Gastrocnemius medialis (tissue), 4 donors: ENCODE measurements at regions not wholly inside any gene's neighbourhood (a gene's known extent, or its start where the extent isn't known, plus 50 kb on each side); places are given as distances from the start of the nearest gene placed in this dataset.

Source experiments
- ATAC-seq, 2 donors: fragments of 150-250 bp; one replicate each; pipeline ENCODE4 v1.9.1; 2016
- DNase-seq, 2 donors: peaks; one replicate each; pipeline ENCODE4 v3.0.0-alpha.2; 2019
- H3K27ac ChIP-seq, 4 donors: fragments of 200-600 bp; sonication (generic); 1 replicate in 1 of 4; 2 replicates in 3 of 4; pipeline ENCODE4 v1.5.1; 2016 to 2018; ENCODE audit warnings: mild to moderate bottlenecking in 2 of 4, moderate library complexity in 1 of 4
- H3K27me3 ChIP-seq, 3 donors: fragments of 200-600 bp; sonication (generic) in 2 of 3; 1 replicate in 1 of 3; 2 replicates in 2 of 3; pipeline versions ENCODE4 v1.5.1 to v1.6.0; 2016 to 2019; ENCODE audit warnings: mild to moderate bottlenecking in 1 of 3, moderate library complexity in 1 of 3
- H3K36me3 ChIP-seq, 2 donors: fragments of 200-600 bp; sonication (generic) in 1 of 2; one replicate each; pipeline ENCODE4 v1.5.1; 2017 to 2018
- H3K4me1 ChIP-seq, 2 donors: fragments of 200-600 bp; sonication (generic) in 1 of 2; one replicate each; pipeline ENCODE4 v1.5.1; 2016 to 2017; ENCODE audit warnings: mild to moderate bottlenecking in 2 of 2
- H3K4me3 ChIP-seq, 4 donors: fragments of 200-600 bp; sonication (generic) in 3 of 4; 1 replicate in 1 of 4; 2 replicates in 3 of 4; pipeline ENCODE4 v1.5.1; 2016 to 2019; ENCODE audit warnings: mild to moderate bottlenecking in 2 of 4
- H3K9me3 ChIP-seq, 3 donors: fragments of 200-600 bp; sonication (generic) in 2 of 3; 1 replicate in 1 of 3; 2 replicates in 2 of 3; pipeline ENCODE4 v1.5.1; 2016 to 2019
- POLR2A ChIP-seq, 2 donors: fragments of 450-650 bp; IDR thresholded peaks; one replicate each; pipeline ENCODE4 v1.6.1; 2017; ENCODE audit warnings: antibody characterized with exemption in 2 of 2, mild to moderate bottlenecking in 2 of 2, moderate library complexity in 2 of 2
- in situ Hi-C, 4 donors: fragments of 200-750 bp; cut with MboI; loops; one replicate each; pipeline versions ENCODE4 v1.15.0 to v1.8.0; 2017; ENCODE audit warnings: low sequenced_read_pairs in 4 of 4
- intact Hi-C: fragments of 100-400 bp; cut with DNase I; formaldehyde crosslinking; loops from one replicate; pipeline ENCODE4 v1.15.1; 2023; ENCODE audit warnings: low total_unique reads
- TF ChIP-seq, protein P1 (sequence below), 5 experiments: fragments of 450-650 bp in 3 of 5; fragments of 200-600 bp in 2 of 5; sonication (generic) in 2 of 5; IDR thresholded peaks in 4 of 5; conservative IDR thresholded peaks in 1 of 5; 1 replicate in 4 of 5; 2 replicates in 1 of 5; pipeline ENCODE4 v1.5.1; 2016 to 2019; ENCODE audit warnings: antibody characterized with exemption in 5 of 5, mild to moderate bottlenecking in 3 of 5, moderate library complexity in 3 of 5

- intact Hi-C loops (no loop called here), in situ Hi-C loops (no loop called here)
- DNase-seq (no peak), ATAC-seq (peak in 1 of 2 donors; percentile 50)
- Histone ChIP-seq H3K4me1 (peaks cover 0 to 6% of the 10 kb centered on the region in 2 donors), H3K27me3 (no peaks in the 10 kb centered on the region), H3K4me3 (no peak overlapping the region), H3K9me3 (no peaks in the 10 kb centered on the region), H3K36me3 (no peaks in the 10 kb centered on the region), H3K27ac (no peak overlapping the region)
- TF ChIP-seq, protein P1, sequence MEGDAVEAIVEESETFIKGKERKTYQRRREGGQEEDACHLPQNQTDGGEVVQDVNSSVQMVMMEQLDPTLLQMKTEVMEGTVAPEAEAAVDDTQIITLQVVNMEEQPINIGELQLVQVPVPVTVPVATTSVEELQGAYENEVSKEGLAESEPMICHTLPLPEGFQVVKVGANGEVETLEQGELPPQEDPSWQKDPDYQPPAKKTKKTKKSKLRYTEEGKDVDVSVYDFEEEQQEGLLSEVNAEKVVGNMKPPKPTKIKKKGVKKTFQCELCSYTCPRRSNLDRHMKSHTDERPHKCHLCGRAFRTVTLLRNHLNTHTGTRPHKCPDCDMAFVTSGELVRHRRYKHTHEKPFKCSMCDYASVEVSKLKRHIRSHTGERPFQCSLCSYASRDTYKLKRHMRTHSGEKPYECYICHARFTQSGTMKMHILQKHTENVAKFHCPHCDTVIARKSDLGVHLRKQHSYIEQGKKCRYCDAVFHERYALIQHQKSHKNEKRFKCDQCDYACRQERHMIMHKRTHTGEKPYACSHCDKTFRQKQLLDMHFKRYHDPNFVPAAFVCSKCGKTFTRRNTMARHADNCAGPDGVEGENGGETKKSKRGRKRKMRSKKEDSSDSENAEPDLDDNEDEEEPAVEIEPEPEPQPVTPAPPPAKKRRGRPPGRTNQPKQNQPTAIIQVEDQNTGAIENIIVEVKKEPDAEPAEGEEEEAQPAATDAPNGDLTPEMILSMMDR (IDR thresholded peaks at IDR 0.05 in 4 of 5, conservative IDR thresholded peaks at IDR 0.05 in 1 of 5): no peak
- TF ChIP-seq POLR2A (IDR thresholded peaks at IDR 0.05): no peak
Measured at GRCh38 chr5:143716881-143717280, 95.1 kb upstream of the HMHB1 start.

- no peak overlapping the region for H3K27ac ChIP-seq
- no peak overlapping the region for H3K4me3 ChIP-seq
- no peak for TF ChIP-seq POLR2A (IDR thresholded peaks at IDR 0.05)
- TF ChIP-seq, protein P1 (IDR thresholded peaks at IDR 0.05 in 4 of 5, conservative IDR thresholded peaks at IDR 0.05 in 1 of 5): no peak
- H3K27me3 ChIP-seq: no peaks in the 10 kb centered on the region
- ATAC-seq (no peak), DNase-seq (no peak)
- in situ Hi-C loops: no loop called here
- no peaks in the 10 kb centered on the region for H3K36me3 ChIP-seq
- H3K4me1 ChIP-seq: peaks cover 0 to 6% of the 10 kb centered on the region in 2 donors
- no peaks in the 10 kb centered on the region for H3K9me3 ChIP-seq
- intact Hi-C loops: no loop called here
Measured at GRCh38 chr5:143715616-143716015, 96.3 kb upstream of the HMHB1 start.

- Histone ChIP-seq H3K9me3 (no peaks in the 10 kb centered on the region), H3K27me3 (no peaks in the 10 kb centered on the region), H3K4me3 (no peak overlapping the region), H3K27ac (no peak overlapping the region), H3K4me1 (peaks cover 0 to 6% of the 10 kb centered on the region in 2 donors), H3K36me3 (no peaks in the 10 kb centered on the region)
- TF ChIP-seq, protein P1 (IDR thresholded peaks at IDR 0.05 in 4 of 5, conservative IDR thresholded peaks at IDR 0.05 in 1 of 5): no peak
- no peak for TF ChIP-seq POLR2A (IDR thresholded peaks at IDR 0.05)
- in situ Hi-C loops (no loop called here), intact Hi-C loops (no loop called here)
- no peak for DNase-seq
- no peak for ATAC-seq
Measured at GRCh38 chr5:143714629-143715028, 97.3 kb upstream of the HMHB1 start.

DNA sequence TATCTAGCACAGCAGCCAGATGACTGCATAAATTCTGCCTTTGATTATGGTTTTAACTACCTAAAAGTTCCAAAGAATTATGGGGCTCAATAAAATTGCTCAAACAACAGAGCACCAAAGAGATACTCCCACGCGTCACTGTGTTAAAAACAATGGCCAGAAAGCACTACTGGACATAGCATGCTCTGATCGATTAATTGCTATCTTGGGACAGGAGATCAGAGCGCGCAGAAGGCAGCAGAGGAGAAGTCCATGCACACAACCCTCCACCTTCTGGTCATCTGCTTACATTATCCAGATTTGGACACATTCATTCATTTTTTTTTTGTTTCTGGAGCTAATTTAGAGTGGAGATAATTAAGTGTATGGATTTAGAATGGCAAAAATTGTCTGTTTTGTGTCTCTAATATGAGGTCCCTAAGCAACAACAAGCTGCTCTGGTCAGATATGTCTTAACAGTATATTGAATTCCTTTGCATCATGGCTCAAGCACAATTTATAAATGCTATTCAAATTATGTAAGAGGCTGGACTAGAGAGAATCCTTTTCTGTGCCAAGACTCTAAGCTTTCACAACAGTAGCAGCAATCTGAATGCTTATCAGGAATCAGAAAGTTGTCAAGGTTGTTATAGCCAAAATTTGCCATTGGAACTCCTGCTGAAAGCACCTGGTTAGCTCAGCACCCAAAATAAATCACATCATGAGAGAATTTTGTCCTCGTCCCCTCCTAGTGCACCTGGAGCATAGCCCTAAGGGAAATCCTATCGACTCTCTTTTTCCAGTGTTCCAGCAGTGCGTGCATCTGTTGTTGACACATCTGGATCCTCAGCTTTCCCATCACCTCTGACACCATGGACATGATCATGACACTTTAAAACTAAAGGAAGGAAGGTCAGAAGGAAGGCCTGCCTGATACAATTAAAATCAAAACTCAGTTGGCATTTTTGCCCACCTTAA lies 98.6 kb upstream of the HMHB1 start:
- Histone ChIP-seq H3K4me3 (no peak overlapping the region), H3K4me1 (peaks cover 0 to 6% of the 10 kb centered on the region in 2 donors), H3K9me3 (no peaks in the 10 kb centered on the region), H3K36me3 (no peaks in the 10 kb centered on the region), H3K27ac (no peak overlapping the region), H3K27me3 (no peaks in the 10 kb centered on the region)
- TF ChIP-seq, protein P1 (IDR thresholded peaks at IDR 0.05 in 4 of 5, conservative IDR thresholded peaks at IDR 0.05 in 1 of 5): no peak
- TF ChIP-seq POLR2A (IDR thresholded peaks at IDR 0.05): no peak
- intact Hi-C loops: no loop called here
- DNase-seq: no peak
- no peak for ATAC-seq
- in situ Hi-C loops: no loop called here
